HFFc6 (cell line): ENCODE measurements at regions not wholly inside any gene's neighbourhood (a gene's known extent, or its start where the extent isn't known, plus 50 kb on each side); places are given as distances from the start of the nearest gene placed in this dataset.

Experiments
- DNase-seq: peaks from one replicate; pipeline ENCODE4 v3.0.0-alpha.2; 2018
- H3K27ac Mint-ChIP-seq: 2 replicates; pipeline ENCODE4 v1.8.0; 2020; ENCODE audit warnings: mild to moderate bottlenecking, mixed read lengths
- H3K27me3 Mint-ChIP-seq: 2 replicates; pipeline ENCODE4 v1.8.0; 2021; ENCODE audit warnings: mild to moderate bottlenecking, moderate library complexity, mixed read lengths; ENCODE audit not compliant: insufficient read depth
- H3K36me3 Mint-ChIP-seq: 2 replicates; pipeline ENCODE4 v1.8.0; 2021; ENCODE audit warnings: low read depth, mixed read lengths
- H3K4me1 Mint-ChIP-seq: 2 replicates; pipeline ENCODE4 v1.8.0; 2020; ENCODE audit warnings: low read depth, mixed read lengths
- H3K4me3 Mint-ChIP-seq: 2 replicates; pipeline ENCODE4 v1.8.0; 2020; ENCODE audit warnings: mild to moderate bottlenecking, moderate library complexity, mixed read lengths
- H3K9me3 Mint-ChIP-seq: 2 replicates; pipeline ENCODE4 v1.8.0; 2020; ENCODE audit warnings: mild to moderate bottlenecking, mixed read lengths
- TF ChIP-seq, protein P1 (sequence below): fragments of 200-600 bp; sonication (generic); IDR thresholded peaks from 2 replicates; pipeline ENCODE4 v1.5.0; 2021; ENCODE audit warnings: antibody characterized with exemption, mild to moderate bottlenecking

DNA sequence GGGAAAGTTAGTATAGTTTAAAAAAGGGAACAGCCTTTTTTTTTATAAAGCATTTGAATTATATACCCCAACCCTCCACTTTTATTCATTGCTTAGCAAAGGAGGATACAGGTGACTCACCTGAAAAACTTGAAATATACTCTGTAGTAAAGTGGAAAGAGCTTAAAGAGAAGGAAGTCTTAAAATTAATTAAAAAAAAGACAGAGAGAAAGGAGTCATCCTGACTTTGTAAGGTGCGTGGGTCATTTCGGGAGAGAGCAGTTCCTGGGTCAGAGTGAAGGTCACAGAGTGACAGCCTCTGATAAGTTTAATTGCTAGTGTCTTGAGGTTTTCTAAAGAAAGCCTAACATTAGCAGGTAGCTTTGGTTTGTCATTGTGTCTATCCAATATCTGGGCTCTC is 310.3 kb downstream of the KLF5 start:
- peaks cover 11% of the 10 kb centered on the region; the same call in 1 of the 2 replicates for H3K4me1 Mint-ChIP-seq
- no peak overlapping the region for H3K4me3 Mint-ChIP-seq

DNA sequence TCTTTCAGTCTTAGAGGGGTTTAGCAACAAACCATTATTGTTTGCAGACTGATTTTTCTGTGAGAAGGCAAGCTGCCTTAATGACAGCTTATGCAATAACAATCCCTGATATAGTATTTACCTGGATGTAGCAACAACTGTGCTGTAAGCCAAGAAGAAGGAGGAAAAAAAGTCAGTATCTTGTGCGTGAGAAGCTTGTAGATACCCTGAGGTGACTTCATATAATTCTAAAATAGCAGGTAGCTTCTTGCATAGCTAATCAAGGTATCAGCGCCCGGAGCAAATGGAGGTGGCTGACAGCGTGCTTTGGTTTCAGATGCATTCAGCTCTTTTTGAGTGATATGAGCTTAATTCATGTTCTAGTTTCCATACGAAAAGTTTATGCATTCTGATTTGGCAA is 309.8 kb downstream of the KLF5 start:
- peaks cover 2% of the 10 kb centered on the region; the same call in 1 of the 2 replicates for H3K9me3 Mint-ChIP-seq
- TF ChIP-seq, protein P1, sequence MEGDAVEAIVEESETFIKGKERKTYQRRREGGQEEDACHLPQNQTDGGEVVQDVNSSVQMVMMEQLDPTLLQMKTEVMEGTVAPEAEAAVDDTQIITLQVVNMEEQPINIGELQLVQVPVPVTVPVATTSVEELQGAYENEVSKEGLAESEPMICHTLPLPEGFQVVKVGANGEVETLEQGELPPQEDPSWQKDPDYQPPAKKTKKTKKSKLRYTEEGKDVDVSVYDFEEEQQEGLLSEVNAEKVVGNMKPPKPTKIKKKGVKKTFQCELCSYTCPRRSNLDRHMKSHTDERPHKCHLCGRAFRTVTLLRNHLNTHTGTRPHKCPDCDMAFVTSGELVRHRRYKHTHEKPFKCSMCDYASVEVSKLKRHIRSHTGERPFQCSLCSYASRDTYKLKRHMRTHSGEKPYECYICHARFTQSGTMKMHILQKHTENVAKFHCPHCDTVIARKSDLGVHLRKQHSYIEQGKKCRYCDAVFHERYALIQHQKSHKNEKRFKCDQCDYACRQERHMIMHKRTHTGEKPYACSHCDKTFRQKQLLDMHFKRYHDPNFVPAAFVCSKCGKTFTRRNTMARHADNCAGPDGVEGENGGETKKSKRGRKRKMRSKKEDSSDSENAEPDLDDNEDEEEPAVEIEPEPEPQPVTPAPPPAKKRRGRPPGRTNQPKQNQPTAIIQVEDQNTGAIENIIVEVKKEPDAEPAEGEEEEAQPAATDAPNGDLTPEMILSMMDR = no peak
- H3K27me3 Mint-ChIP-seq = peaks cover 3% of the 10 kb centered on the region; the same call in 1 of the 2 replicates
- peaks cover 11% of the 10 kb centered on the region; the same call in 1 of the 2 replicates for H3K4me1 Mint-ChIP-seq
- H3K36me3 Mint-ChIP-seq = no peaks in the 10 kb centered on the region
- DNase-seq = no peak
- no peak overlapping the region for H3K4me3 Mint-ChIP-seq
- no peak overlapping the region for H3K27ac Mint-ChIP-seq

More for the DNA sequence above, 310.3 kb downstream of the KLF5 start:
- no peaks in the 10 kb centered on the region for H3K36me3 Mint-ChIP-seq
- no peak overlapping the region for H3K27ac Mint-ChIP-seq
- peaks cover 5% of the 10 kb centered on the region; the same call in 1 of the 2 replicates for H3K9me3 Mint-ChIP-seq
- TF ChIP-seq, protein P1 = no peak
- no peak for DNase-seq
- H3K27me3 Mint-ChIP-seq = peaks cover 5% of the 10 kb centered on the region

DNA sequence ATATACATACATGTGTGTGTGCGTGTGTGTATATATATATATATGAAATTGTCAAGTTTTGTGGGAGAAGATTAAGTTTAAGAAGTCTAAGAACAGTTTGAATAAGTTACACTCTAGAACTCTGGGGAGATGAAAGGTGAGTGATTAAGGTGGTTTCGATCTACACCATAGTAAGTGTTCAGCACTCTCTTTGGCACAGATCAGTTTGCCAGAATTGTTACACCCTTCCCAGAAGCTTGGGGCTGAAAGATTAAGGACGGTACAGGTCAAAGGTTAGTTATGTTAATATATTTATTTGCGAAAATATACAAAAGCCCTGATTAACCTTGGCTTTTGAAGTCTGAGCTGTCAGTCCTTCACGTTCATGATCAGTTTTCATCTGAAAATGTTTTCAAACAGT is 309.1 kb downstream of the KLF5 start:
- peaks cover 3% of the 10 kb centered on the region; the same call in 1 of the 2 replicates for H3K27me3 Mint-ChIP-seq
- no peaks in the 10 kb centered on the region for H3K36me3 Mint-ChIP-seq
- no peak overlapping the region for H3K27ac Mint-ChIP-seq
- H3K9me3 Mint-ChIP-seq = no peaks in the 10 kb centered on the region; the same call in 1 of the 2 replicates
- no peak for DNase-seq
- H3K4me3 Mint-ChIP-seq = no peak overlapping the region
- H3K4me1 Mint-ChIP-seq = peaks cover 11% of the 10 kb centered on the region; the same call in 1 of the 2 replicates
- TF ChIP-seq, protein P1 = no peak

DNA sequence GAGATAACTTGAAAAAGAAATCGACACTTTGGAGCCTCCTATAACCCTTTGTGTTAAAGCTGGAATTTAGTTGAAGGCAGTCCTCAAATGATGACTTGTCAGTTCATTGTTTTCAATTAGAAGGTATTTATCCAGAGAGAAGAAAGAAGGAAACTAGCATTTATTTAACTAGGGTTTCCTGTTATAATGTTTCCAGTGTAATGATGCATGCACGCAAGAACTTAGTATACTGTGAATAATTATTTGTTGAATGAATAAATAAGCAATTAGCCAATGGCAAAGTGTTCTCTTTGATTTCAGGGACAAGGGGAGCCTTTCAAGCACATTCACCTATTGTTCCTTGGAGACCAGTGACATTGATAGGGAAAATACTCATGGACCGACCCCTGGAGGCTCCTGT is 307.4 kb downstream of the KLF5 start:
- no peak overlapping the region for H3K4me3 Mint-ChIP-seq
- H3K4me1 Mint-ChIP-seq = peaks cover 11% of the 10 kb centered on the region; the same call in 1 of the 2 replicates
- DNase-seq = no peak
- no peaks in the 10 kb centered on the region for H3K27me3 Mint-ChIP-seq
- H3K36me3 Mint-ChIP-seq = no peaks in the 10 kb centered on the region
- TF ChIP-seq, protein P1 = no peak
- no peak overlapping the region for H3K27ac Mint-ChIP-seq
- H3K9me3 Mint-ChIP-seq = no peaks in the 10 kb centered on the region

DNA sequence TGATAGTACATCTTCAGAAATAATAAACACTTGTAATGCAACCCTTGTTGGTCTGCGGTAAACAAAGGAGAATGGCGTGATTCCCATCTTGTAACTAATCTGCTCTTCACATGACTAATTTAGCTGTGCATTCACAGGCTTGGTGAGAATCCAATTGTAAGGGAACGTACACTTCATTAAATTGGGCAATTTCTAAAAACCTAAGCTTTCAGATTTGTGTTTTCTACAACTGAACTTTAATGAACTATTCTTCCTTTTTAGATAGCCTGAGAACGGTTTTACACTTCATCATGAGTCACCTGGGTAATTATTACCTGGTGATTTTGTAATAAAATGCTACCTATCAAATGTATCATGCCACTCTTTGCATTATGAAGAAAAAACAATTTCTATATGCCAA is 306.9 kb downstream of the KLF5 start:
- Mint-ChIP-seq H3K9me3 (no peaks in the 10 kb centered on the region), H3K36me3 (no peaks in the 10 kb centered on the region), H3K4me3 (no peak overlapping the region), H3K27me3 (no peaks in the 10 kb centered on the region), H3K27ac (no peak overlapping the region), H3K4me1 (peaks cover 11% of the 10 kb centered on the region; the same call in 1 of the 2 replicates)
- TF ChIP-seq, protein P1 = no peak
- no peak for DNase-seq

DNA sequence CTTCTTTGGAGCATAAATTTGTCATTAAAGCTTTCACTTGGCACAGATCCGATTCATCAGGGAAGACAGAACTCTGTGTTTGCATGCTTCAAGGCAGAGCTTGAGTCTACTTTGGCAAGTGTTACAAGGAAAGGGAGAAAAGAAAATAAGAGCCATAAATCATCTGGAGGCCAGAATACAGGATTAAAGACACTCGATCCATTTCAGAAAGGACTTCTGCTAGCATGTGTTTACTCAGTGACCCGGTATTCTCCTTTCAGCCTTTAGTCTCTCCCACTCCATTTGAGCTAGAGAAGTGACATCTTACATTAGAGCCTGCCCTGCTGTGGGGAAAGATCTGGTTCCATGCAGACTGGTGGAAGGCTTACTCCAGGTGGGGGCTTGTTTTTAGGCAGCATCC is 306.4 kb downstream of the KLF5 start:
- Mint-ChIP-seq H3K36me3 (no peaks in the 10 kb centered on the region), H3K4me1 (peaks cover 11% of the 10 kb centered on the region; the same call in 1 of the 2 replicates), H3K27ac (no peak overlapping the region), H3K4me3 (no peak overlapping the region), H3K27me3 (no peaks in the 10 kb centered on the region), H3K9me3 (no peaks in the 10 kb centered on the region)
- TF ChIP-seq, protein P1 = no peak
- DNase-seq = no peak
